OCI-LY7 (cell line): ENCODE measurements at regions not wholly inside any gene's neighbourhood (a gene's known extent, or its start where the extent isn't known, plus 50 kb on each side); places are given as distances from the start of the nearest gene placed in this dataset.

Experiments
- EZH2phosphoT487 ChIP-seq: fragments of 200-600 bp; sonication (generic); IDR thresholded peaks from 2 replicates; pipeline ENCODE4 v1.6.1; 2018; ENCODE audit warnings: low read depth, borderline replicate concordance, mild to moderate bottlenecking, mixed run types, antibody characterized with exemption, low read length, moderate library complexity, mixed read lengths
- TF ChIP-seq, protein P1 (sequence below): fragments of 200-600 bp; sonication (generic); conservative IDR thresholded peaks from 2 replicates; pipeline ENCODE4 v1.5.1; 2014; ENCODE audit warnings: mild to moderate bottlenecking, antibody characterized with exemption, low read length, moderate library complexity, mixed read lengths

DNA sequence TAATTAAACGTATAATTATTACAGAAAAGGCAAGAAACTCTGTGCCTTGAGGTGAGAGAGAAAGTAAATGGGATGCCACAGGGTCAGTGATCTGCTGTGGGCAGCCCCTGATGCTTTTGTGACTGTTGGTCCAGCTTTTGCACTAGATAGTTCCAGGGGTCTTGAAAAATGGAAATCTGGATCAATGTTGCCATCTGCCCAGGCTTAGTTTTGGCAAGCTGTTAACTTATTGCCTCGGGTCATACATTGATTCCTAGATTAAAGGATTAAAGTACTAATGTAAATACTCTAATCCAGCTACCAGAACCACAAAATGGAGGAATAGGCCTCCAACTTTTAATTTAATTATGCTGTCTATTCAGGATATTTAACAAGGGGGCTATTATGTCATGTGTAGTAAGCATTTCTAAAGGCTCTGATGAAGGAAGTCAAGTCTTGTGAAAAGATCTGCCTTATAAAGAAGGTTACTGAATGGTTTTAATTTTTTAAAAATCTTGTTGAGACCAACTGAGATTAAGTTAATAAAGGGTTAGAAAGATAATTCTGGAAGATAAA, 376.0 kb upstream of the HS3ST5 start:
- TF ChIP-seq, protein P1, sequence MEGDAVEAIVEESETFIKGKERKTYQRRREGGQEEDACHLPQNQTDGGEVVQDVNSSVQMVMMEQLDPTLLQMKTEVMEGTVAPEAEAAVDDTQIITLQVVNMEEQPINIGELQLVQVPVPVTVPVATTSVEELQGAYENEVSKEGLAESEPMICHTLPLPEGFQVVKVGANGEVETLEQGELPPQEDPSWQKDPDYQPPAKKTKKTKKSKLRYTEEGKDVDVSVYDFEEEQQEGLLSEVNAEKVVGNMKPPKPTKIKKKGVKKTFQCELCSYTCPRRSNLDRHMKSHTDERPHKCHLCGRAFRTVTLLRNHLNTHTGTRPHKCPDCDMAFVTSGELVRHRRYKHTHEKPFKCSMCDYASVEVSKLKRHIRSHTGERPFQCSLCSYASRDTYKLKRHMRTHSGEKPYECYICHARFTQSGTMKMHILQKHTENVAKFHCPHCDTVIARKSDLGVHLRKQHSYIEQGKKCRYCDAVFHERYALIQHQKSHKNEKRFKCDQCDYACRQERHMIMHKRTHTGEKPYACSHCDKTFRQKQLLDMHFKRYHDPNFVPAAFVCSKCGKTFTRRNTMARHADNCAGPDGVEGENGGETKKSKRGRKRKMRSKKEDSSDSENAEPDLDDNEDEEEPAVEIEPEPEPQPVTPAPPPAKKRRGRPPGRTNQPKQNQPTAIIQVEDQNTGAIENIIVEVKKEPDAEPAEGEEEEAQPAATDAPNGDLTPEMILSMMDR, result no peak
- TF ChIP-seq EZH2phosphoT487, result no peak
